ENCODE measurements at regions not wholly inside any gene's neighbourhood (a gene's known extent, or its start where the extent isn't known, plus 50 kb on each side); places are given as distances from the start of the nearest gene placed in this dataset.

DNA sequence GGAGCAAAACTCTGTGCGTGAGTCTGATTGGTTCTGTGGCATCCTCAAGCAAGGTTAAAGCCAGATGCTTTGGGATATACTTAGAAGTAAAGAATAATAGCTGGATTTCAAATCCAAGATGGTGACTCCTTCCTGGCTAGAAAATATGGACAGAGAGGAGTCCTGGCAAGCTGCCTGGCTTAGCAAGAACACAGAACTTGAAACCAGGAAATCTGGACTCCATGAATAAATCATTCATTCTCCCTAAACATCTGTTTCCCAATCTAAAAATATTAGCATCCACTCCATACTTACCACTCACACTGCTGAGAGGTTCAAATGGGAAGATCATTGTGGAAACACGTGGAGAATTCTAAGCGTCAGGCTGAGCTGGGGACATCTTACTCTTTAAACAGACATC, 1074.1 kb upstream of the AUTS2 start:
- CTCF ChIA-PET (ENCODE audit: partially characterized antibody): no interaction called here
- Histone ChIP-seq H4K91ac (replicated peaks; ENCODE audit: insufficient read length, low read length) (no peak overlapping the region), H3K79me2 (ENCODE audit: control insufficient read depth in 1 of 2, insufficient read depth in 2 of 2, low read length in 2 of 2) (no peaks in the 10 kb centered on the region), H2BK20ac (ENCODE audit: low read length) (no peak overlapping the region), H3K27ac (ENCODE audit: low read depth, low read length) (no peak overlapping the region), H3K4ac (replicated peaks; ENCODE audit: insufficient read length, low read depth, low read length) (no peak overlapping the region), H2AK5ac (ENCODE audit: low read depth, low read length) (no peak overlapping the region), H3K36me3 (ENCODE audit: control insufficient read depth in 2 of 4, insufficient read depth in 4 of 4, low read length in 3 of 4) (no peaks in the 10 kb centered on the region), H3K4me2 (ENCODE audit: insufficient read depth in 1 of 2, low read depth in 2 of 2, low read length in 2 of 2) (no peak overlapping the region), H4K8ac (ENCODE audit: extremely low read depth, insufficient read depth, low read length) (no peak overlapping the region), H3K9ac (replicated peaks in 1 of 4; ENCODE audit: extremely low read depth in 1 of 4, low read depth in 3 of 4, low read length in 3 of 4) (no peak overlapping the region), H3K27me3 (replicated peaks in 1 of 4; ENCODE audit: control insufficient read depth in 3 of 4, extremely low read depth in 1 of 4, insufficient read depth in 3 of 4, low read length in 3 of 4) (no peaks in the 10 kb centered on the region), H4K20me1 (replicated peaks in 1 of 2; ENCODE audit: control insufficient read depth in 1 of 2, insufficient read depth in 2 of 2, low read length in 2 of 2) (no peaks in the 10 kb centered on the region), H2BK5ac (ENCODE audit: low read depth, low read length) (no peak overlapping the region), H2BK15ac (ENCODE audit: low read length) (no peak overlapping the region), H4K5ac (ENCODE audit: insufficient read length, low read depth, low read length) (no peak overlapping the region), H2BK12ac (ENCODE audit: low read depth, low read length) (no peak overlapping the region), H3K9me3 (ENCODE audit: insufficient read depth in 2 of 2, low read depth in 1 of 2, low read length in 1 of 2) (no peaks in the 10 kb centered on the region), H3K14ac (ENCODE audit: insufficient read length) (no peak overlapping the region), H3K4me3 (ENCODE audit: extremely low read depth in 1 of 4, insufficient read depth in 2 of 4, low read depth in 3 of 4, low read length in 4 of 4) (no peak overlapping the region), H2AFZ (ENCODE audit: low read length) (no peak overlapping the region), H3K18ac (ENCODE audit: extremely low read depth, low read length) (no peak overlapping the region), H3K79me1 (ENCODE audit: low read depth, low read length) (no peaks in the 10 kb centered on the region), H3K23me2 (ENCODE audit: low read depth, low read length) (no peaks in the 10 kb centered on the region; the same call in 1 of the 2 replicates), H3K23ac (ENCODE audit: insufficient read length) (no peak overlapping the region), H3K4me1 (replicated peaks in 1 of 4; ENCODE audit: control insufficient read depth in 3 of 4, insufficient read depth in 4 of 4, low read length in 3 of 4) (no peaks in the 10 kb centered on the region), H3K56ac (replicated peaks; ENCODE audit: insufficient read length, low read depth, low read length) (no peak overlapping the region), H2BK120ac (replicated peaks; ENCODE audit: low read depth, low read length) (no peak overlapping the region)
- POLR2A ChIA-PET (ENCODE audit: partially characterized antibody): no interaction called here
- TF ChIP-seq EGR1 (IDR thresholded peaks at IDR 0.05; ENCODE audit: borderline replicate concordance, low read depth, low read length) (no peak), GABPA (IDR thresholded peaks at IDR 0.05; ENCODE audit: borderline replicate concordance, insufficient read depth, low read length) (no peak), POU5F1 (IDR thresholded peaks at IDR 0.05; ENCODE audit: low read depth, low read length) (no peak), TBP (IDR thresholded peaks at IDR 0.05; ENCODE audit: low read depth, low read length) (no peak), E2F6 (IDR thresholded peaks at IDR 0.05) (no peak), RBBP5 (IDR thresholded peaks at IDR 0.05; ENCODE audit: borderline replicate concordance, low read depth, low read length) (no peak), CBX5 (IDR thresholded peaks at IDR 0.05; ENCODE audit: low read depth, low read length) (no peak), CREB1 (IDR thresholded peaks at IDR 0.05) (no peak), MAFK (IDR thresholded peaks at IDR 0.05; ENCODE audit: low read depth, low read length) (no peak), GTF2F1 (IDR thresholded peaks at IDR 0.05; ENCODE audit: borderline replicate concordance, low read depth, low read length) (no peak), RFX5 (IDR thresholded peaks at IDR 0.05; ENCODE audit: borderline replicate concordance, low read depth, low read length) (no peak)
- TF ChIP-seq, protein P1, sequence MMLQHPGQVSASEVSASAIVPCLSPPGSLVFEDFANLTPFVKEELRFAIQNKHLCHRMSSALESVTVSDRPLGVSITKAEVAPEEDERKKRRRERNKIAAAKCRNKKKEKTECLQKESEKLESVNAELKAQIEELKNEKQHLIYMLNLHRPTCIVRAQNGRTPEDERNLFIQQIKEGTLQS (IDR thresholded peaks at IDR 0.05; ENCODE audit: insufficient read depth, low read depth, low read length): no peak
- no peak for DNase-seq (ENCODE audit: low read depth in 1 of 2, low spot score in 2 of 2)
- 83% methylated on average over 3 of the region's 3 CpGs; no CpG with 5 or more reads in 1 of the 2 experiments for WGBS, 2 experiments (ENCODE audit: extremely low coverage in 1 of 2, insufficient coverage in 1 of 2, insufficient read length in 1 of 2, insufficient replicate concordance in 2 of 2, low coverage in 1 of 2, low lambda C conversion rate in 2 of 2, missing lambda C conversion rate in 1 of 2)
- no peak for FAIRE-seq

Data from H1 (cell line).